SK-N-SH (cell line): ENCODE measurements at regions not wholly inside any gene's neighbourhood (a gene's known extent, or its start where the extent isn't known, plus 50 kb on each side); places are given as distances from the start of the nearest gene placed in this dataset.

Experiments
- CTCF ChIA-PET: fragments of 300-600, 350-600 bp; formaldehyde crosslinking; extraction: SDS; loops from one replicate; lab custom pipeline; 2021; lab: Yijun Ruan, JAX
- POLR2A ChIA-PET: fragments of 350-600 bp; sonication (Branson Sonifier 250); formaldehyde crosslinking; extraction: SDS; loops from one replicate; lab custom pipeline; 2020; ENCODE audit warnings: antibody characterized with exemption, inconsistent platforms; lab: Yijun Ruan, JAX
- DNase-seq: peaks from one replicate; pipeline ENCODE4 v3.0.0; 2012
- H2AFZ ChIP-seq: fragments of 200-600 bp; sonication (generic); 2 replicates; pipeline ENCODE4 v1.8.1; 2016; ENCODE audit warnings: antibody characterized with exemption, mild to moderate bottlenecking, low read depth
- H3F3A ChIP-seq: fragments of 200-600 bp; sonication (generic); replicated peaks from 2 replicates; pipeline ENCODE3; 2016; ENCODE audit warnings: antibody characterized with exemption, mild to moderate bottlenecking; ENCODE audit not compliant: insufficient read depth
- H3K27ac ChIP-seq, 2 experiments: fragments of 200-500 bp in 1 of 2; fragments of 200-600 bp in 1 of 2; sonication (Bioruptor generic) in 1 of 2; sonication (generic), shearing (Covaris generic) in 1 of 2; 2 replicates each; pipeline versions ENCODE4 v1.5.1 to v1.6.1; 2014 to 2016; ENCODE audit warnings: low read depth in 2 of 2, inconsistent platforms in 1 of 2, low read length in 1 of 2, mild to moderate bottlenecking in 1 of 2, mixed read lengths in 1 of 2
- H3K27me3 ChIP-seq: fragments of 200-600 bp; sonication (generic), shearing (Covaris generic); 2 replicates; pipeline ENCODE4 v1.6.1; 2016; ENCODE audit warnings: mixed run types; ENCODE audit not compliant: insufficient read depth
- H3K36me3 ChIP-seq, 2 experiments: fragments of 200-500 bp in 1 of 2; fragments of 200-600 bp in 1 of 2; sonication (Bioruptor generic) in 1 of 2; sonication (generic) in 1 of 2; replicated peaks in 1 of 2; 2 replicates each; pipeline versions ENCODE3 to v1.5.1; 2014 to 2016; ENCODE audit warnings: low read length in 1 of 2, mild to moderate bottlenecking in 1 of 2; ENCODE audit not compliant: insufficient read depth in 2 of 2, control insufficient read depth in 1 of 2
- H3K4me1 ChIP-seq, 2 experiments: fragments of 200-500 bp in 1 of 2; fragments of 200-600 bp in 1 of 2; sonication (Bioruptor generic) in 1 of 2; sonication (generic), shearing (Covaris generic) in 1 of 2; 2 replicates each; pipeline versions ENCODE4 v1.5.1 to v1.6.1; 2014 to 2016; ENCODE audit warnings: low read depth in 1 of 2, low read length in 1 of 2, mixed run types in 1 of 2; ENCODE audit not compliant: insufficient read depth in 2 of 2, control insufficient read depth in 1 of 2
- H3K4me2 ChIP-seq: fragments of 200-600 bp; sonication (generic), shearing (Covaris generic); 2 replicates; pipeline ENCODE4 v1.6.1; 2017; ENCODE audit warnings: mixed run types
- H3K4me3 ChIP-seq, 2 experiments: fragments of 200-500 bp in 1 of 2; fragments of 200-600 bp in 1 of 2; sonication (Bioruptor generic) in 1 of 2; sonication (generic), shearing (Covaris generic) in 1 of 2; 2 replicates each; pipeline versions ENCODE4 v1.5.1 to v1.8.1; 2014 to 2016; ENCODE audit warnings: low read depth in 2 of 2, inconsistent platforms in 1 of 2, low read length in 1 of 2, mild to moderate bottlenecking in 1 of 2, mixed read lengths in 1 of 2, moderate library complexity in 1 of 2
- H3K79me2 ChIP-seq: fragments of 200-600 bp; sonication (generic); 2 replicates; pipeline ENCODE4 v1.8.1; 2017; ENCODE audit warnings: mild to moderate bottlenecking; ENCODE audit not compliant: insufficient read depth
- H3K9ac ChIP-seq: fragments of 200-600 bp; sonication (generic); 2 replicates; pipeline ENCODE4 v1.6.1; 2017; ENCODE audit warnings: mixed run types
- H3K9me2 ChIP-seq: fragments of 200-600 bp; sonication (generic); 2 replicates; pipeline ENCODE4 v1.6.1; 2017; ENCODE audit warnings: mixed run types
- H3K9me3 ChIP-seq: fragments of 200-600 bp; sonication (generic); 2 replicates; pipeline ENCODE4 v1.6.1; 2017; ENCODE audit warnings: mixed run types, mild to moderate bottlenecking, moderate library complexity
- H4K20me1 ChIP-seq: fragments of 200-600 bp; sonication (generic); 2 replicates; pipeline ENCODE4 v1.6.1; 2017; ENCODE audit warnings: mild to moderate bottlenecking, mixed run types; ENCODE audit not compliant: insufficient read depth
- CTCF ChIP-seq: fragments of 200-600 bp; sonication (generic); IDR thresholded peaks from 2 replicates; pipeline ENCODE4 v1.6.1; 2017; ENCODE audit warnings: antibody characterized with exemption, mild to moderate bottlenecking, moderate library complexity
- ELF1 ChIP-seq: IDR thresholded peaks from 2 replicates; pipeline ENCODE4 v1.4.0; 2012
- EZH2phosphoT487 ChIP-seq: fragments of 200-600 bp; sonication (generic); IDR thresholded peaks from 2 replicates; pipeline ENCODE4 v1.6.1; 2017; ENCODE audit warnings: low read depth, mixed run types, mild to moderate bottlenecking, antibody characterized with exemption, moderate library complexity, borderline replicate concordance
- FOSL2 ChIP-seq: IDR thresholded peaks from 2 replicates; pipeline ENCODE4 v1.4.0; 2012; ENCODE audit warnings: low read depth, mild to moderate bottlenecking, moderate library complexity, borderline replicate concordance
- GABPA ChIP-seq: IDR thresholded peaks from 2 replicates; pipeline ENCODE4 v1.4.0; 2012; ENCODE audit warnings: low read depth, mild to moderate bottlenecking
- IRF3 ChIP-seq: fragments of 150-350 bp; IDR thresholded peaks from 2 replicates; pipeline ENCODE4 v1.6.1; 2016; ENCODE audit warnings: mild to moderate bottlenecking, low read depth, low read length
- JUND ChIP-seq: IDR thresholded peaks from 2 replicates; pipeline ENCODE4 v1.4.0; 2012
- MEF2A ChIP-seq: IDR thresholded peaks from 2 replicates; pipeline ENCODE4 v1.4.0; 2012; ENCODE audit warnings: low read depth, borderline replicate concordance
- MXI1 ChIP-seq: IDR thresholded peaks from 2 replicates; pipeline ENCODE4 v1.6.1; 2012; ENCODE audit warnings: mild to moderate bottlenecking, low read depth, low read length, improper control_type of control experiment
- NFIC ChIP-seq: IDR thresholded peaks from 2 replicates; pipeline ENCODE4 v1.4.0; 2012; ENCODE audit warnings: borderline replicate concordance
- PBX3 ChIP-seq: IDR thresholded peaks from 2 replicates; pipeline ENCODE4; 2012
- POLR2AphosphoS5 ChIP-seq: IDR thresholded peaks from 2 replicates; pipeline ENCODE4 v1.6.1; 2012; ENCODE audit warnings: low read depth, low read length
- RAD21 ChIP-seq: IDR thresholded peaks from 2 replicates; pipeline ENCODE4 v1.6.1; 2012; ENCODE audit warnings: mild to moderate bottlenecking, low read length
- RXRA ChIP-seq: IDR thresholded peaks from 2 replicates; pipeline ENCODE4 v1.4.0; 2012; ENCODE audit warnings: low read depth, mild to moderate bottlenecking, borderline replicate concordance
- SMC3 ChIP-seq: IDR thresholded peaks from 2 replicates; pipeline ENCODE4 v1.6.1; 2012; ENCODE audit warnings: low read depth, low read length, improper control_type of control experiment
- TAF1 ChIP-seq: IDR thresholded peaks from 2 replicates; pipeline ENCODE4 v1.6.1; 2012; ENCODE audit warnings: low read depth, mild to moderate bottlenecking, low read length, moderate library complexity, borderline replicate concordance
- TEAD4 ChIP-seq: IDR thresholded peaks from 2 replicates; pipeline ENCODE4 v1.4.0; 2012; ENCODE audit warnings: mild to moderate bottlenecking, borderline replicate concordance; ENCODE audit not compliant: insufficient read depth
- YY1 ChIP-seq: IDR thresholded peaks from 2 replicates; pipeline ENCODE4 v1.4.0; 2012; ENCODE audit warnings: low read depth, mild to moderate bottlenecking
- ZBTB33 ChIP-seq: IDR thresholded peaks from 2 replicates; pipeline ENCODE4 v1.4.0; 2012; ENCODE audit warnings: low read depth, borderline replicate concordance
- WGBS: methylation state at CpG from one replicate; pipeline ENCODE4 v1.1.6; 2017; ENCODE audit warnings: low lambda C conversion rate; 5-methylcytosine and 5-hydroxymethylcytosine counted together

- no peak for TF ChIP-seq CTCF
Observed at GRCh38 chr2:234887195-234887594, 64.6 kb upstream of the SH3BP4 start (continued).

GRCh38 chr2:234885886-234886285 is 65.9 kb upstream of the SH3BP4 start:
- Histone ChIP-seq H3K4me2 (no peak overlapping the region), H3K9ac (no peak overlapping the region), H3K4me3 (no peak overlapping the region), H3K79me2 (no peaks in the 10 kb centered on the region), H4K20me1 (no peaks in the 10 kb centered on the region), H3F3A (peaks cover under 1% of the 10 kb centered on the region), H3K9me2 (no peaks in the 10 kb centered on the region), H3K4me1 (peaks cover 5 to 6% of the 10 kb centered on the region in 2 experiments; a peak in 2 of 4 replicates), H3K36me3 (no peaks in the 10 kb centered on the region), H2AFZ (no peak overlapping the region), H3K27me3 (no peaks in the 10 kb centered on the region), H3K27ac (no peak overlapping the region), H3K9me3 (no peaks in the 10 kb centered on the region)
- WGBS, result 94% methylated on average over 5 of the region's 6 CpGs
- POLR2A ChIA-PET, result no interaction called here
- TF ChIP-seq SMC3 (no peak), YY1 (no peak), POLR2AphosphoS5 (no peak), IRF3 (no peak), MXI1 (no peak), ELF1 (no peak), GABPA (no peak), PBX3 (no peak), ZBTB33 (no peak), TAF1 (no peak), NFIC (no peak), RXRA (no peak), CTCF (no peak), JUND (no peak), TEAD4 (no peak), MEF2A (no peak), RAD21 (no peak), FOSL2 (no peak), EZH2phosphoT487 (no peak)
- CTCF ChIA-PET, result interaction anchor here (1.4 kb wide), 1 partner anchor 321 kb away, joined by 4 read pairs; no protein-coding TSS in a partner anchor
- DNase-seq, result no peak
